HCT116 (cell line): ENCODE measurements at regions not wholly inside any gene's neighbourhood (a gene's known extent, or its start where the extent isn't known, plus 50 kb on each side); places are given as distances from the start of the nearest gene placed in this dataset.

Experiments
- ATAC-seq: fragments of 200-7000 bp; cut with Tn5 transposase; 2 replicates; pipeline ENCODE4 v1.9.1; 2020; ENCODE audit warnings: mild to moderate bottlenecking, moderate library complexity
- BruUV-seq: library from RNA; stranded (reverse); fragments of 400-500 nt; replicated peaks from 2 replicates; lab custom pipeline; 2021; lab: Mats Ljungman, UMichigan
- CTCF ChIA-PET: fragments of 300-600 bp; sonication (Branson Sonifier 250); formaldehyde crosslinking; loops from one replicate; lab custom pipeline; 2021; ENCODE audit warnings: antibody characterized with exemption; lab: Charles Lee
- POLR2A ChIA-PET: fragments of 300-600, 350-600 bp; sonication (Branson Sonifier 250); formaldehyde crosslinking; loops from one replicate; lab custom pipeline; 2021; ENCODE audit warnings: antibody characterized with exemption; lab: Charles Lee
- RAD21 ChIA-PET, 2 experiments: fragments of 300-600 bp; sonication (Branson Sonifier 250); formaldehyde crosslinking; loops; one replicate each; lab custom pipeline; 2023; ENCODE audit warnings: low total read pairs in 2 of 2; ENCODE audit not compliant: uncharacterized antibody in 2 of 2, unreplicated experiment in 2 of 2, low non-redundant PET in 1 of 2; lab: Charles Lee
- DNase-seq: peaks from one replicate; pipeline ENCODE4 v3.0.0-alpha.2; 2010; ENCODE audit warnings: low read depth, low spot score
- H2AFZ ChIP-seq: fragments of 200-600 bp; shearing (Covaris generic), sonication (generic); 2 replicates; pipeline ENCODE4 v1.6.1; 2017; ENCODE audit warnings: low read depth, mixed run types, mixed read lengths, antibody characterized with exemption, low read length; ENCODE audit not compliant: poor library complexity, severe bottlenecking
- H3K27ac ChIP-seq: 2 replicates; pipeline ENCODE4 v1.5.1; 2012; ENCODE audit warnings: low read depth, low read length
- H3K27me3 ChIP-seq: fragments of 200-600 bp; sonication (generic); 2 replicates; pipeline ENCODE4 v1.6.1; 2016; ENCODE audit warnings: mixed run types, low read length, mixed read lengths; ENCODE audit not compliant: insufficient read depth
- H3K36me3 ChIP-seq, 2 experiments: fragments of 200-500 bp in 1 of 2; fragments of 200-600 bp in 1 of 2; sonication (Bioruptor generic) in 1 of 2; sonication (generic) in 1 of 2; 2 replicates each; pipeline versions ENCODE4 v1.5.1 to v1.6.1; 2014 to 2016; ENCODE audit warnings: low read length in 2 of 2, inconsistent platforms in 1 of 2, mixed read lengths in 1 of 2, mixed run types in 1 of 2; ENCODE audit not compliant: insufficient read depth in 2 of 2, control insufficient read depth in 1 of 2
- H3K4me1 ChIP-seq, 2 experiments: fragments of 200-600 bp in 1 of 2; sonication (generic) in 1 of 2; 2 replicates each; pipeline versions ENCODE4 v1.5.1 to v1.6.1; 2012 to 2017; ENCODE audit warnings: low read length in 2 of 2, inconsistent platforms in 1 of 2, mild to moderate bottlenecking in 1 of 2, mixed read lengths in 1 of 2, mixed run types in 1 of 2, moderate library complexity in 1 of 2; ENCODE audit not compliant: insufficient read depth in 2 of 2, control insufficient read depth in 1 of 2
- H3K4me2 ChIP-seq: fragments of 200-600 bp; sonication (generic); 2 replicates; pipeline ENCODE4 v1.6.1; 2017; ENCODE audit warnings: mixed run types, low read length, mixed read lengths
- H3K4me3 ChIP-seq, 2 experiments: fragments of 200-600 bp in 1 of 2; sonication (generic) in 1 of 2; replicated peaks in 1 of 2; 2 replicates each; pipeline ENCODE4 v1.5.1; 2011 to 2016; ENCODE audit warnings: low read length in 2 of 2, control low read depth in 1 of 2, low read depth in 1 of 2, mild to moderate bottlenecking in 1 of 2, mixed read lengths in 1 of 2, mixed run types in 1 of 2
- H3K79me2 ChIP-seq: fragments of 200-600 bp; sonication (generic); 2 replicates; pipeline ENCODE4 v1.6.1; 2017; ENCODE audit warnings: mild to moderate bottlenecking, mixed run types, low read length, moderate library complexity, mixed read lengths; ENCODE audit not compliant: insufficient read depth
- H3K9ac ChIP-seq: fragments of 200-600 bp; sonication (generic); 2 replicates; pipeline ENCODE4 v1.6.1; 2016; ENCODE audit warnings: low read length, mixed read lengths
- H3K9me2 ChIP-seq: fragments of 200-600 bp; sonication (generic), shearing (Covaris generic); 2 replicates; pipeline ENCODE4 v1.6.1; 2017; ENCODE audit warnings: mixed run types, mild to moderate bottlenecking, moderate library complexity; ENCODE audit not compliant: insufficient read depth
- H3K9me3 ChIP-seq, 2 experiments: fragments of 200-500 bp in 1 of 2; fragments of 200-600 bp in 1 of 2; sonication (Bioruptor generic) in 1 of 2; sonication (generic) in 1 of 2; 2 replicates each; pipeline ENCODE4 v1.6.1; 2014 to 2017; ENCODE audit warnings: low read length in 2 of 2, mixed read lengths in 2 of 2, inconsistent platforms in 1 of 2, low read depth in 1 of 2, mild to moderate bottlenecking in 1 of 2, mixed run types in 1 of 2, moderate library complexity in 1 of 2; ENCODE audit not compliant: control insufficient read depth in 1 of 2, insufficient read depth in 1 of 2
- H4K20me1 ChIP-seq: fragments of 200-600 bp; sonication (generic), shearing (Covaris generic); 2 replicates; pipeline ENCODE4 v1.6.1; 2017; ENCODE audit warnings: mixed run types, mild to moderate bottlenecking, moderate library complexity; ENCODE audit not compliant: insufficient read depth
- ATF3 ChIP-seq: IDR thresholded peaks from 2 replicates; pipeline ENCODE4 v1.6.1; 2012
- CEBPB ChIP-seq: IDR thresholded peaks from 2 replicates; pipeline ENCODE4 v1.6.1; 2012; ENCODE audit warnings: low read depth
- EGR1 ChIP-seq: IDR thresholded peaks from 2 replicates; pipeline ENCODE4 v1.6.1; 2012; ENCODE audit warnings: low read depth
- EZH2phosphoT487 ChIP-seq: fragments of 200-600 bp; IDR thresholded peaks from 2 replicates; pipeline ENCODE4 v1.6.1; 2018; ENCODE audit warnings: antibody characterized with exemption, borderline replicate concordance
- FOSL1 ChIP-seq: IDR thresholded peaks from 2 replicates; pipeline ENCODE4 v1.6.1; 2012; ENCODE audit warnings: low read depth
- POLR2AphosphoS5 ChIP-seq: IDR thresholded peaks from 2 replicates; pipeline ENCODE4 v1.6.1; 2011; ENCODE audit warnings: mild to moderate bottlenecking, low read depth, low read length, moderate library complexity
- REST ChIP-seq: IDR thresholded peaks from 2 replicates; pipeline ENCODE4 v1.6.1; 2012; ENCODE audit warnings: low read depth
- SIN3A ChIP-seq: IDR thresholded peaks from 2 replicates; pipeline ENCODE4 v1.6.1; 2012; ENCODE audit warnings: low read depth
- TCF7L2 ChIP-seq: IDR thresholded peaks from 2 replicates; pipeline ENCODE4 v1.7.0; 2011; ENCODE audit warnings: borderline replicate concordance, inconsistent platforms; ENCODE audit not compliant: insufficient read depth, insufficient read length; ENCODE audit errors: extremely low read depth
- YY1 ChIP-seq: IDR thresholded peaks from 2 replicates; pipeline ENCODE4 v1.6.1; 2011; ENCODE audit warnings: low read length, low read depth, moderate library complexity, mild to moderate bottlenecking; ENCODE audit not compliant: insufficient replicate concordance; ENCODE audit errors: extremely low read depth
- ZFX ChIP-seq: fragments of 450-650 bp; IDR thresholded peaks from 2 replicates; pipeline ENCODE4 v1.6.1; 2017
- ZNF274 ChIP-seq: fragments of 200-500 bp; sonication (Bioruptor generic); IDR thresholded peaks from 2 replicates; pipeline ENCODE4 v1.6.1; 2014; ENCODE audit warnings: mild to moderate bottlenecking, low read depth, low read length, inconsistent platforms
- intact Hi-C: fragments of 100-400 bp; cut with micrococcal nuclease; formaldehyde crosslinking; loops from 2 replicates; pipeline ENCODE4 v1.10.0; 2022
- TF ChIP-seq, protein P1 (sequence below): IDR thresholded peaks from 2 replicates; pipeline ENCODE4 v1.6.1; 2011; ENCODE audit warnings: mild to moderate bottlenecking, low read length, moderate library complexity; ENCODE audit not compliant: insufficient replicate concordance; ENCODE audit errors: extremely low read depth

- H3K9me2 ChIP-seq: no peaks in the 10 kb centered on the region
- no peaks in the 10 kb centered on the region for H4K20me1 ChIP-seq
- no TSS peak for BruUV-seq
- TF ChIP-seq ZNF274 (no peak), EGR1 (no peak), EZH2phosphoT487 (no peak), ATF3 (no peak), REST (no peak), ZFX (no peak), POLR2AphosphoS5 (no peak), SIN3A (no peak), TCF7L2 (no peak), CEBPB (no peak), FOSL1 (no peak), YY1 (no peak)
- TF ChIP-seq, protein P1, sequence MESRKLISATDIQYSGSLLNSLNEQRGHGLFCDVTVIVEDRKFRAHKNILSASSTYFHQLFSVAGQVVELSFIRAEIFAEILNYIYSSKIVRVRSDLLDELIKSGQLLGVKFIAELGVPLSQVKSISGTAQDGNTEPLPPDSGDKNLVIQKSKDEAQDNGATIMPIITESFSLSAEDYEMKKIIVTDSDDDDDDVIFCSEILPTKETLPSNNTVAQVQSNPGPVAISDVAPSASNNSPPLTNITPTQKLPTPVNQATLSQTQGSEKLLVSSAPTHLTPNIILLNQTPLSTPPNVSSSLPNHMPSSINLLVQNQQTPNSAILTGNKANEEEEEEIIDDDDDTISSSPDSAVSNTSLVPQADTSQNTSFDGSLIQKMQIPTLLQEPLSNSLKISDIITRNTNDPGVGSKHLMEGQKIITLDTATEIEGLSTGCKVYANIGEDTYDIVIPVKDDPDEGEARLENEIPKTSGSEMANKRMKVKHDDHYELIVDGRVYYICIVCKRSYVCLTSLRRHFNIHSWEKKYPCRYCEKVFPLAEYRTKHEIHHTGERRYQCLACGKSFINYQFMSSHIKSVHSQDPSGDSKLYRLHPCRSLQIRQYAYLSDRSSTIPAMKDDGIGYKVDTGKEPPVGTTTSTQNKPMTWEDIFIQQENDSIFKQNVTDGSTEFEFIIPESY: no peak
- TF ChIP-seq, all 23 proteins: peak for 0
- ChIA-PET RAD21 (no interaction called here), POLR2A (no interaction called here), CTCF (no interaction called here)
- Histone ChIP-seq H3K27me3 (no peaks in the 10 kb centered on the region; the same call in 1 of the 2 replicates), H3K36me3 (no peaks in the 10 kb centered on the region), H3K4me3 (no peak overlapping the region), H2AFZ (no peak overlapping the region), H3K27ac (no peak overlapping the region), H3K9me3 (no peaks in the 10 kb centered on the region), H3K4me2 (no peak overlapping the region), H3K4me1 (no peaks in the 10 kb centered on the region), H3K79me2 (no peaks in the 10 kb centered on the region), H3K9ac (no peak overlapping the region)
- ATAC-seq (no peak), DNase-seq (no peak)
- intact Hi-C loops: no loop called here
Measured at GRCh38 chr5:111935835-111936234, 178.8 kb upstream of the NREP start.
